Endodermal cell (in vitro differentiated cells): ENCODE measurements at regions not wholly inside any gene's neighbourhood (a gene's known extent, or its start where the extent isn't known, plus 50 kb on each side); places are given as distances from the start of the nearest gene placed in this dataset.

Source experiments
- DNase-seq: peaks from one replicate; pipeline ENCODE4 v3.0.0-alpha.2; 2017
- H3K27ac ChIP-seq: 2 replicates; pipeline ENCODE4 v1.5.1; 2013; ENCODE audit warnings: mild to moderate bottlenecking, low read depth, low read length, moderate library complexity
- H3K27me3 ChIP-seq: 2 replicates; pipeline ENCODE4 v1.6.1; 2013; ENCODE audit warnings: mild to moderate bottlenecking, low read length, moderate library complexity; ENCODE audit not compliant: insufficient read depth, control insufficient read depth, poor library complexity, severe bottlenecking
- H3K36me3 ChIP-seq: 2 replicates; pipeline ENCODE4 v1.7.0; 2013; ENCODE audit warnings: mild to moderate bottlenecking, low read length, moderate library complexity; ENCODE audit not compliant: control insufficient read depth, insufficient read depth
- H3K4me1 ChIP-seq: one replicate; pipeline ENCODE4 v1.7.0; 2013; ENCODE audit warnings: low read length; ENCODE audit not compliant: control insufficient read depth, insufficient read depth
- H3K4me3 ChIP-seq: 2 replicates; pipeline ENCODE4 v1.5.1; 2013; ENCODE audit warnings: mild to moderate bottlenecking, low read length, moderate library complexity
- H3K9ac ChIP-seq: 2 replicates; pipeline ENCODE4 v1.6.1; 2013; ENCODE audit warnings: mild to moderate bottlenecking, low read length, moderate library complexity; ENCODE audit not compliant: poor library complexity, severe bottlenecking; ENCODE audit errors: extremely low read depth
- H3K9me3 ChIP-seq: 2 replicates; pipeline ENCODE4 v1.6.1; 2013; ENCODE audit warnings: mild to moderate bottlenecking, low read length, moderate library complexity; ENCODE audit not compliant: control insufficient read depth
- H3K27ac Mint-ChIP-seq: 2 replicates; pipeline ENCODE4 v1.8.0; 2020; ENCODE audit warnings: mixed read lengths
- H3K27me3 Mint-ChIP-seq: 2 replicates; pipeline ENCODE4 v1.8.0; 2021; ENCODE audit warnings: mild to moderate bottlenecking, mixed read lengths; ENCODE audit not compliant: insufficient read depth
- H3K36me3 Mint-ChIP-seq: 2 replicates; pipeline ENCODE4 v1.8.0; 2020; ENCODE audit warnings: low read depth, mixed read lengths
- H3K4me1 Mint-ChIP-seq: 2 replicates; pipeline ENCODE4 v1.8.0; 2020; ENCODE audit warnings: mixed read lengths
- H3K4me3 Mint-ChIP-seq: 2 replicates; pipeline ENCODE4 v1.8.0; 2020; ENCODE audit warnings: mild to moderate bottlenecking, moderate library complexity, mixed read lengths
- H3K9me3 Mint-ChIP-seq: 2 replicates; pipeline ENCODE4 v1.8.0; 2020; ENCODE audit warnings: mild to moderate bottlenecking, mixed read lengths
- WGBS, 2 experiments: methylation state at CpG; one replicate each; pipeline versions ENCODE4 v1.1.5 to v1.1.7; 2013; ENCODE audit warnings: missing lambda C conversion rate in 2 of 2, mixed read lengths in 1 of 2; ENCODE audit not compliant: insufficient coverage in 1 of 2, insufficient read length in 1 of 2; 5-methylcytosine and 5-hydroxymethylcytosine counted together
- TF ChIP-seq, protein P1 (sequence below): fragments of 200-600 bp; sonication (generic); conservative IDR thresholded peaks from 2 replicates; pipeline ENCODE4 v1.5.0; 2021; ENCODE audit warnings: antibody characterized with exemption, mild to moderate bottlenecking

DNA sequence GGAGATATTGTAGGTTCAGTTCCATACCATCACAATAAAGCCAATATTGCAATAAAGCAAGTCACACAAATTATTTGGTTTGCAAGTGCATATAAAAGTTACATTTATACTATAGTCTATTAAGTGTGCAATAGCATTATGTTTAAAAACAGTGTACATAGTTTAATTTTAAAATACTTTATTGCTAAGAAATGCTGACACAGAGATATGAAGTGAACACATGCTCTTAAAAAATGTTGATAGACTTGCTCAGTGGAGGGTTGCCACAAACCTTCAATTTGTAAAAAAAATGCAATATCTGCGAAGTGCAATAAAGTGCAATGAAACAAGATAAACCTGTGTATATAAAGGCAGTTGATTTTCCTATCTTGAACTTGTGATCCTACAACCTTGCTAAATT lies 161.5 kb downstream of the PRDM13 start:
- H3K9me3 Mint-ChIP-seq: no peaks in the 10 kb centered on the region
- no peaks in the 10 kb centered on the region for H3K27me3 ChIP-seq
- no peak for DNase-seq
- H3K4me3 ChIP-seq: no peak overlapping the region
- no peak overlapping the region for H3K9ac ChIP-seq
- TF ChIP-seq, protein P1, sequence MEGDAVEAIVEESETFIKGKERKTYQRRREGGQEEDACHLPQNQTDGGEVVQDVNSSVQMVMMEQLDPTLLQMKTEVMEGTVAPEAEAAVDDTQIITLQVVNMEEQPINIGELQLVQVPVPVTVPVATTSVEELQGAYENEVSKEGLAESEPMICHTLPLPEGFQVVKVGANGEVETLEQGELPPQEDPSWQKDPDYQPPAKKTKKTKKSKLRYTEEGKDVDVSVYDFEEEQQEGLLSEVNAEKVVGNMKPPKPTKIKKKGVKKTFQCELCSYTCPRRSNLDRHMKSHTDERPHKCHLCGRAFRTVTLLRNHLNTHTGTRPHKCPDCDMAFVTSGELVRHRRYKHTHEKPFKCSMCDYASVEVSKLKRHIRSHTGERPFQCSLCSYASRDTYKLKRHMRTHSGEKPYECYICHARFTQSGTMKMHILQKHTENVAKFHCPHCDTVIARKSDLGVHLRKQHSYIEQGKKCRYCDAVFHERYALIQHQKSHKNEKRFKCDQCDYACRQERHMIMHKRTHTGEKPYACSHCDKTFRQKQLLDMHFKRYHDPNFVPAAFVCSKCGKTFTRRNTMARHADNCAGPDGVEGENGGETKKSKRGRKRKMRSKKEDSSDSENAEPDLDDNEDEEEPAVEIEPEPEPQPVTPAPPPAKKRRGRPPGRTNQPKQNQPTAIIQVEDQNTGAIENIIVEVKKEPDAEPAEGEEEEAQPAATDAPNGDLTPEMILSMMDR: no peak
- H3K36me3 ChIP-seq: no peaks in the 10 kb centered on the region
- H3K4me1 Mint-ChIP-seq: no peaks in the 10 kb centered on the region
- no peak overlapping the region for H3K4me3 Mint-ChIP-seq
- no peaks in the 10 kb centered on the region for H3K27me3 Mint-ChIP-seq
- no peaks in the 10 kb centered on the region for H3K36me3 Mint-ChIP-seq
- no peaks in the 10 kb centered on the region for H3K4me1 ChIP-seq
- no peak overlapping the region for H3K27ac Mint-ChIP-seq
- H3K9me3 ChIP-seq: no peaks in the 10 kb centered on the region
- WGBS, 2 experiments: 87% methylated on average over 1 of the region's 1 CpG; no CpG with 5 or more reads in 1 of the 2 experiments
- no peak overlapping the region for H3K27ac ChIP-seq

DNA sequence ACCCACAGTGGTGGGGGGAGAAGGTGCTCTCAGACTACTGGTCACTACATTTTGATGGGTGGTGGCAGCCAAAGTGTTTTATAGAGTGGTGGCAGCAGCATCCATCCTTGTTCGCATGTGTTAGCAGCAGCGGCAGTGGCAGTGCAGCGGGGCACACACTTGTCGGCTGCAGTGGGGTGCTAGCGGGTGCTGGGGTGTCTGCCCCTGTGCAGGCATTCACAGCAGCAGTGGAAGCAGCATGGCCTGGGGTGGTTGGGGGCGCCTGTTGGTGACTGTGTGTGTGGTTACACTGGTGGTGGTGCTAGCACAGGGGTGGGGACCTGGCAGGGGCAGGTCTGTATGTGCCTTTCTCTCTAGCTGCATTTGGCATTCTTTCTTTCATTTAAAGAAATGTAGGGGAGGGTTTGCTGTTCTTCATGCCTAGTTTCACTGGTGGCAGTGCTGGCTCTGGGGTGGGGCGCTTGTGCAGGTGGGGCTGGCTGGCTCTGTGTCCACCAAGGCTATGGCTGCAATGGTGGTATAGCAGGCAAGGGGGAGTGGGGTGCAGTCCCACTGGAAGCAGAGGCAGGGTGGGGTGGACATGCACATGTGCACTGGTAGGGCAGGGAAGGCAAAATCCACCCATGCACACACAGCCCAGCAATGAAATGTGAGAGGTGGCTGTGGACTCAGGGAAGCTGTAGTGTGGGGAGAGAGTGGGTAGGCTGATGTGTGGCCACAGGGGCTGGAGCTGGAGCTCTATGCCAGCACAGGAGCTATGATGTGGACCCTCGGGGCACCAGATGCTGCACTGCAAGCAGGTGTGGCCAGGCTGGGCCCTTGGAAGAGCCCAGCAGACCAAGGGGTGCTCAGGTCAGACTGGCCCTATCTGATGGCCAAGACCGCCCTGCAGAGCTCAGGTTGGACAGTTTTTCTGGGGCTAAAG lies 173.3 kb downstream of the PRDM13 start:
- Mint-ChIP-seq H3K27me3 (peaks cover 20% of the 10 kb centered on the region), H3K36me3 (no peaks in the 10 kb centered on the region), H3K4me1 (peaks cover 4% of the 10 kb centered on the region), H3K4me3 (no peak overlapping the region), H3K9me3 (no peaks in the 10 kb centered on the region), H3K27ac (no peak overlapping the region)
- WGBS, 2 experiments: 67 to 83% methylated on average over 3 to 9 of the region's 9 CpGs
- Histone ChIP-seq H3K9me3 (no peaks in the 10 kb centered on the region), H3K4me1 (no peaks in the 10 kb centered on the region), H3K27ac (no peak overlapping the region), H3K4me3 (no peak overlapping the region), H3K36me3 (no peaks in the 10 kb centered on the region), H3K9ac (no peak overlapping the region), H3K27me3 (no peaks in the 10 kb centered on the region)
- DNase-seq: no peak
- TF ChIP-seq, protein P1: no peak

DNA sequence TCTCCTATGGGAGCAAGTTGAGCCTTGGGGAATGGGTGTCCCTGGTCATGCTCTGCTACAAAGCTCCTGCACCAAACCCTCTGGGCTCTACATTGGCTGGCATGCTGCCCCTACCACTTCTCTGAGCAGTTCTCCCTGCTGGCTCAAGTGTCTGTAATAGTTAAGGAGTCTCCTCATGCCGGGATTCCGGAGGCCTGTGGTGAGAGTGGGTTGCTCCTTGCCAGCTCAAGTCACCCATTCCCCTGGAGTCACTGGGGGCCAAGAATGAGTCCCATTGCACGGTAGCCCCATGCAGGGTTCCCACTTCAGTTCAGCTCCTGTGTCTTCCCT lies 173.9 kb downstream of the PRDM13 start:
- no peak for DNase-seq
- no peaks in the 10 kb centered on the region for H3K36me3 ChIP-seq

More for the DNA sequence above, 173.9 kb downstream of the PRDM13 start:
- H3K4me1 ChIP-seq: no peaks in the 10 kb centered on the region
- no peak overlapping the region for H3K4me3 ChIP-seq
- H3K27me3 ChIP-seq: no peaks in the 10 kb centered on the region
- no peak overlapping the region for H3K27ac ChIP-seq
- no peaks in the 10 kb centered on the region for H3K9me3 ChIP-seq
- no peak overlapping the region for H3K27ac Mint-ChIP-seq
- H3K9me3 Mint-ChIP-seq: no peaks in the 10 kb centered on the region
- WGBS, 2 experiments: 93% methylated on average over 3 of the region's 3 CpGs; no CpG with 5 or more reads in 1 of the 2 experiments
- TF ChIP-seq, protein P1: no peak
- peaks cover 18% of the 10 kb centered on the region for H3K27me3 Mint-ChIP-seq
- H3K36me3 Mint-ChIP-seq: no peaks in the 10 kb centered on the region
- H3K4me3 Mint-ChIP-seq: no peak overlapping the region
- H3K4me1 Mint-ChIP-seq: peaks cover 4% of the 10 kb centered on the region
- no peak overlapping the region for H3K9ac ChIP-seq
